SHP77 (cell line): ENCODE measurements at regions not wholly inside any gene's neighbourhood (a gene's known extent, or its start where the extent isn't known, plus 50 kb on each side); places are given as distances from the start of the nearest gene placed in this dataset.

Experiments
- DNase-seq, 2 experiments: peaks; one replicate each; lab custom pipeline; 2025; lab: John Stamatoyannopoulos, UW

DNA sequence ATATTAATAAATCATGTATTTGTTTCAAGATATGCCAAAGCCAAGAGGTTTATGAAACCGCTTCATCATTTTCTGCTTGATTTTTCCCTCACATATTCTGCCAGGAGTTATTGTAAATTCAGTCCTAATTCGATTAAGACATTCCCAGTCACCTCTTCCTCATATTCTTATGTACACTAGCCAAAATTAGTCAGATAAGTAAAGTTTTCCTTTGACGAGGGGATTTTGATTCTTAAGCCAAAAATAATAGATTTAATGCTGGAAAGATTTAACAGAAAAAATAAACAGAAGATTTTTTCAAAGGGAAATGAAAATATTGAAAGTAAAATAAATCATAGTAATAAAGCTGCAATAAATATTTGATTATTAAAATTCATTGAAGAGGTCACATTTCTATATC is 51.0 kb upstream of the VEGFC start:
- DNase-seq: no peak

DNA sequence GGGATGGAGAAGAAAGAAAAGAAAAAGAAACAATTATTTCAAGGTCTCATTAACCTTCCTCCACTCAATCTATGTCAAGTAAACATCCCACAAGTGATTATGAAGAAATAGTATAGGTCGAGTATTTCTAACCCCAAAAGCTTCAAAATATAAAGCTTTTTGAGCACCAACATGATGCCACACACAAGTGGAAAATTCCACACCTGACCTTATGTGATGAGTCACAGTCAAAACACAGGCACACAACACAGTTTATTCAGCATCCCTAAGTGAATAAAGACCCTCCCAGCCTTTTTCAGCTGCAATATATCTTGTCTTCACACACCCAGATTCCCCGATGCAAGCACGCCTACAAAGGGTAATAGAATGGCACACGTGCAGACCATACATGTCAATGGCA is 51.7 kb upstream of the VEGFC start:
- no peak for DNase-seq

DNA sequence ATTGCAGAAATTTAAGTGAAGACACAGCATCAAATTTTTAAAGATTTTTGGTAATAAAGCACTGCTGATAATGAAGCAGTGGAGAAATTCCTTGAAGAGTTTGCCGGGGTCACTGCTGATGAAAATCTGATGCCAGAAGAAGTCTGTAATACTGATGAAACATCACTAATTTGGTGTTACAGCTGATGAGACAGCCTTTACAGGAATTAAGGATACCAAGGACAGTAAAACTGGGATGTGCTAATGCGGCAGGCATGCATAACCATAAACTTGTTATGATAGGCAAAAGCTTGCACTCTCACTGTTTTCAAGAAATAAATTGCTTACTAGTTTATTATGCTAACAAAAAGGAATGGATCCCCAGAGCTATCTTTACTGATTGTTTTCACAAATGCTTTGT is 52.9 kb upstream of the VEGFC start:
- DNase-seq: no peak

DNA sequence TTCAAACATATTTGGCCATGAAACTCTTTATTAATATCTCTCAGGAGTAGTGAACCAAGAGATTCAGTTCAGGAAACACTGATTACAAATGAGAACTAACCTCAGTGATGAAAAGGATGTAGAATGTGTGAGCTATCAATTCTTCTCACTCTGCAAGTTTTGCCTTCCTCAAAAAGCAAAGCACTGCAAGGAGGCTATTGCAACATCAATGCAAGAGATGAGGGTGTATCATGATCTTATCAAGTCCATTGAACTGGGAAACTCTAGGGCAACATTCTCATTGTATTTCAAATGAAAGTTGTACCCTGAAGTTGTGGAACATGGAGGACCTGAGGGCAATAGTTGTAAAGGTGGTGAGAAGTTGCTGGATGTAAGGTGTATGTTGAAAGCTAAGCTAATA is 56.4 kb upstream of the VEGFC start:
- DNase-seq: no peak

DNA sequence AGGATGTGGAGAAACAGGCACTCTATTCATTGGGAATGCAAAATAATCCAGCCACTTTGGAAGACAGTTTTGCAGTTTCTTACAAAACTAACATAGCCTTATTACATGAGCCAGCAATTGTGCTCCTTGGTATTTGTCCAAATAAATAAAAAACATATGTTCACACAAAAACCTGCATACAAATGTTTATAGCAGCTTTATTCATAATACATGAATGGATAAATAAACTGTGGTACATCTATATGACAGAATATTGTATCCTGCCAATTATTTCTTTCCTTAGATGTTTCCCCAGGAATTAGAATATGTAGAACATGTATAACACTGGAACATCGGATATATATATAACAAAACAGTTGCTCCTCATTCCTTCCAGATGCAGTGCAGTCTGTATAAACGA is 57.7 kb upstream of the VEGFC start:
- DNase-seq: no peak

DNA sequence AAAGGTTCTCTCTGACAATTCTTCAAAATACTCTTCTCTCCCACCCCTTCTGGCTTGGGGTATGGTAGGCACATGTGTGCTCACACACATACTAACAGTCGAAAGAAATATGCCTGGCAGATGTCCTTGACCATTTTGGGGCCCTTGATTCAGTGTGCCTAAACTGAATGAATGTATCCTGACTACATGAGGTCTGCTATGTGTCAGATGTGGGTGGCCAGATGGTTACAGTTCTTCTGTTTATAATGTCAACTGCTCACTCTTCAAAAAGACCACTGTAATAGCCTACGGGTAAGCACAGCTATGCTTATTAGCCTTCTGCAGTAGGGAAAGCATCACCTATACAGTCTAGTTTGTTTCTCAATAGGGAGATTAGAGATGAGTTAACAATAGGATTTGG is 63.7 kb upstream of the VEGFC start:
- DNase-seq: no peak

DNA sequence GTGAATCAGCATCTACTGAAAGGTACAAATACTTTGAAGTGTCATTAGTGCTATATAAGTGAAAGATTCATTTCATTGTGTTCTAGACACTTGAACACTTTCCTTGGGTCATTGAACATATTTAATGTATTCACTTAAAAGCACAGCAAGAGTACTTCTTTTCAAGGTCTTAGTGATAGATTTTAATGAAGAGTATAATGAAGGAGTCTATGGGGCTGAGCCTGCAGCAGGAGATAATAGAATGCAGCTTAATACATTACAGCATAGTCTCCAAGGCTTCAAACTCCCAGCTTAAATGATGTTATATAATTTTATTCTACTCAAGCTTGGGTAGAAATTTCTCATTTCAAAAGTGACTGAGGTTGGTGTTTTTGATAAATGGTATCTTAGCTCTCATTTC is 66.1 kb upstream of the VEGFC start:
- DNase-seq: no peak

DNA sequence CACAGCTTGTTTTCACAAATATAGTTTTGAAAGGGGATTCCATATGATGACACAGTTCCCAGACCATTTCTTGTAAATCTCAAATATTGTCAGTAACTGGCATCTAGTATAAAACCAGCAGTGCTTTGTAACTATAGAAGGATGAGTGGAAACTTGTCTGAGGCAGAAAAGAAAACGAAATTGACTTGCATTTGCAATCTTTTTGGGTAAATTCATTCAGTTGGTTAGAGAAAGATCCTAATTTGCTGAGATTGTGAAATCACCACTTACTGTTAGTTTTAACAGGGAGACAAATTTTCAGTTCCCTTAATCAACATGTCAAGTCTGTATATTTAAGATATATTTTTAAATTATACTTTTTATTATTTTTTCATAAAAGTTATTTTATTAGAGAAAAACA is 71.5 kb upstream of the VEGFC start:
- DNase-seq: no peak

DNA sequence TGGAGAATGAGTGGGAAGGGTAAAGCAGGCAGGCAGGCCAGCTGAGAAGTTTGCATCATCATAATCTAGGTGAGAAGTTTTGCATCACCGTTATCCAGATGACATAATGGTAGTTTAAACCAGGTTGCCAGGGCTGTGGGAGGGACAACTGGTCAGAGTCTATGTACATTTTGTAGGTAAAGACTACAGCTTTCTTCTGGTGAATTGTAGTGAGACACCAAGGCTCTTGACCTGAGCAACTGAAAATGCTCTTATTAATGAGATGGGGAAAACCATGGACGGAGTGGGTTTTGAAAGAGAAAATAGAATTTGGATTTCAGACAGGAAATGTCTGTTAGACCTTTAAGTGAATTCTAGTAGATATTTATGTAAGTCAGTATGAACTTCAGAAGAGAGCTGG is 76.0 kb upstream of the VEGFC start:
- no peak for DNase-seq

DNA sequence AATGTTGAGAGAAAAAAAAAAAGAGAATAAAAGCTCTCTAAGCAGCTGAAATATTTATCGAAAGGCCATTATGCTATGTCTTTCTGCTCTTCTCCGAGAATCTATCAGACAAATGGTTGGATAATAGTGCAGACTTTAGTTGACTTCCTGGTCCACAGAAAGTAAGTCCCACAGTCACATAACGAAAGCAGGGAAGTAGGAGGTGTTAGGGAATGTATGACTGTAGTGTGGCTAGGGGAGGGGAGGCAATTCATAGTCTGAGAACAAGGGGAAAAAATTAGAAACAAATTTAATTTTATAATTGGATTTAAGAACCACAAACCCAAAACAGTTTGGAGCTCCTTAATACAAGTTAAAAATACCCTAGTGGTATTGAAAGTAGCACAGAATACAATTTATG is 79.7 kb upstream of the VEGFC start:
- DNase-seq: no peak

DNA sequence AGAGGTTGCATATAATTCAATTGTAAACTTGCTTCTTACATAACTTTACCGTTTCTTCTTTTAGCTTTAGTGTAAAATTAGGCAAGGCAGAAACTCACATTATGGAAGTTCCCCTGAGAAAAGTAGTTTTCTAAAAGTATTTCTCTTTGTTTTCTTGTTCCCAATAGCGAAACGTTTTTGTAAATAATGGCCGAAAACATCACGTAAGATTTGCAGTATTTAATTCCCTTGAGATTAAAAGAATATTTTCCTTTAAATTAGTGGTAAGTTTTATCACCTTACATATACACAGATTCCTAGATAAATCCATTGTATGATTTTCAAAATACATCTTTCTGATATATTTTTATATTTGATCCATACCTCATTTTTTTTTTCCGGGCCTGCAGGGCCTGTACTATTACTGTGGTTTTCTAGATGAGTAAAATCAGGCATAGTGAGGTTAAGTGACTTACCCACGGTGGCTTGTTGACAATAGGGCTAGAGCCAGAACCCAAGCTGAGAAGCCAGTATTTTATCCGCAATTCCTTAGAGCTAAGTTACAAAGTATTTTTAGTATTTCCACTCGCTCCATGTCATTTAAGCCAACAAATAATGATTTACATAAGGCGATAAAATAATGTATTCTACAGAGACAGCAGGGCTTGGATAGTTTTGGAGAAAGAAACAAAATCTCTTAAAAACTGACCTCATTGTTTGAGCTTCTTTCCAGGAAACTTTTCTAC is 82.2 kb upstream of the VEGFC start:
- no peak for DNase-seq

DNA sequence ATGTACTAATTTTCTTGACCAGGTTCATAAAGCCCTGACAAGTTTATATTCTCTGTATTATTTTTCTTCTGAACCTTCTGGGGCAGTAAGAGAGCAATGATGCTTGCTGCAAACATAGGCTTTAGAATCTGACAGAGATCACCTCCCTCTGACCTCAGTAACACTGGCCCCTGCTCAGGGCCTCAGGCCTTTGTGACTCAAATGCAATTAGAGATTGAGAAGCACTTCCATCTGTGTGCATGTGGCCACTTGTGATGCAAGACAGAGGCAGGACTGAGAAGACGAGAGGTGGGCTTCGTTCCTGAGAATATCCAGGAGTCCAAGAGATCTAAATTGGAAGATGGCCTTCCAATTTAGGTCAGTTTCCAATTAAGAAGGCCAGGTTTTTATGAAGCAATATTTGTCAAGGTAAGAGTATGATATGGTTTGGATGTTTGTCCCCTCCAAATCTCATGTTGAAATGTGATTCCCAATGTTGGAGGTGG is 82.8 kb upstream of the VEGFC start:
- DNase-seq: no peak

DNA sequence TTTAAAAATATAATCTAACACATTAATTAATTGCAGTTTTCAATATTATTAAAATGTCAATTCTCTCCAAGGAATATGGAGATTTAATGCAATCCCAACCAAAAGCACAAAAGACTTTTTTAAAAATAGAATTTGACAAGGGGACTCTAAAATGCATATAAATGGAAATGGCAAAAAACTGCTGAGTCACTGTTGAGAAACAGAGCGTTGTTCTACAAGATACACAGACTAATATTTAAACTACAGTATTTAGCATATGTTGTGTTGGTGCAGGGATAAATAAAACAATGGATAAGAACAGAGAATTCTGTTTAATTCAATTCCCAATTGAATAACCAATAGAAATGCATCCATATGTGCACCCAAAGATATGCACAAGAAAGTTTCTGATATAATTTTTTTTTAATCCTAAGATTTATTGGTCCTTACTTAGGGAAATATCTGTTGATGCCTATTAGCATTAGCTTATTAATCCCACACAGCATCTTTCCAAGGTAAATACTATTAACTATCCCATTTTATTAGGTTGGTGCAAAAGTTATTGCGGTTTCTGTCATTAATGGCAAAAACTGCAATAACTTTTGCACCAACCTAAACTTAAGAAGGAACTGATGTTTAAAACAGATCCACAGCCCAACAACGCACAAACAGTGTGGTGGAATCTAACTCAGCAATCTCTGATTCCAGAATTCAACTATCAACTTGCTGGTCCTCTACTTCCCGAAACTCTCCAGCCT is 86.8 kb upstream of the VEGFC start:
- DNase-seq: no peak

DNA sequence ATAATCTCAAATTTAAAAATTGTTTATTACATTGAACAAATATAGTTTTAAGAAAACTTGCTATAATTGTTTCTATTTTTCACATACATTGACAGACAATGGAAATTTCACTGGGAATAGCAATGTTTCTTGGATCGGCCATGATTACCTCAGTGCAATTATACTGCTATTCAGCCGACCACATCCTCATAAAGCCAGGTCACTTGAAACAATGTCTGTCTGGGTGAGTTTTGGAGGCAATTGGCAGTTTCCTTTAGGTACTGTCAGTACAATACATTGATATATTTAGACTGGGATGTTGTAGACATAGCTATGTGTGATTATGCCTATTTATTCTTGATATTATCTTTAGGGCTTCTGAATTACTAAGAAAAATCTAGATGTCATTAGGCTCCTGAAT is 89.5 kb upstream of the VEGFC start:
- no peak for DNase-seq

DNA sequence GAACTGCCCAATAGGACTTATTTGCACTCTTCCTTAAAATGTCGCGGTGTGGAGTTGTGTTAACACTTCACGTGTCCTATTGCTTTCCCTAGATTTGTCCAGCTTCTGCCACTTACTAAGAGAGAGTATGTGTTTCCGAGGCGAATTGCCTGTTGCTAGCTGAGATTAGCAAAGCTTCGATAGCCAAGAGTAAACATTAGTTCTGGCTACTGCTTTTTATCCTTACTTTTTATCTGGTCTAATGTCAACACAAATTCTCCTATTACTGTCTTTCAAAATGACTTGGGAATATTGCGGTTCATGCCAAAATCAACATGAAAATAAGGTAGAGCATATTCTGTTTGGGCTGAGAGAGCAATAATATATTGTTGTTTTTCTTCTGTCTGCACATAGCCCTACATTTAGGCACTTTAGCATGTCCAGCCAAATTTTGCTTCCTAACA is 90.4 kb upstream of the VEGFC start:
- DNase-seq: no peak

DNA sequence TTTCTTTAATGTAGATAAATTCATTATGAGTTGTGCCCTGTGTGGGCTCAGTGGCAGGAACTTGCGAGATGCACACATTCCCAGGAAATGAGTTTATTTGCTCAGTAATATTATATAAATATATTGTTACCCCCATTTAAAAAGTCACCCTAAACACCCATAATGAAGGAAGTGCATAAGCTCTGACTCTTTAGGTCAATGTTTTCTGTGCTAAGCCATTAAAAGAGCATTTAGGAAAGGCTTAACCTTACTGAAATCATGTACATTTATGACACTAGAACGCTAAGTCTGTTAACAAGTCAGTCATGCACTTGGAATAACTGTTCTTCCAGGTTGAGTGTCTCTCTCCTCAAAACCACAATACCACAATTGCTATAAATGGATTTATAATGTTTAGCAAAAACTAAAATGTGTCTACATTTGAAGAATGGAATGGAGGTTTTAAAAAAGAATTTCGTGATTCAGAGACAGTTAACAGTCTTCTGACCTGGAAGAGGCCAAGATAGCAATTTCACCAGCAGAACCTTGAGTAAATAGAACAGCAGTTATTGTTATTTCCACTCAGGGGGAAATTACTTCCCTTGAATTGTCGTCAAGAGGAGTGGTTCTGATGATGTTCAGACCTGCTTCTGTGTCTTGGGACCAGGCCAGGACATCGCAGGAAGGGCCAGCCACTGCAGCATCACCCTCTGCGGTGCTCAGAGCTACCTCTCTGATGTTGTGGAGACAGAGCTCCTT is 91.1 kb upstream of the VEGFC start:
- DNase-seq: no peak

DNA sequence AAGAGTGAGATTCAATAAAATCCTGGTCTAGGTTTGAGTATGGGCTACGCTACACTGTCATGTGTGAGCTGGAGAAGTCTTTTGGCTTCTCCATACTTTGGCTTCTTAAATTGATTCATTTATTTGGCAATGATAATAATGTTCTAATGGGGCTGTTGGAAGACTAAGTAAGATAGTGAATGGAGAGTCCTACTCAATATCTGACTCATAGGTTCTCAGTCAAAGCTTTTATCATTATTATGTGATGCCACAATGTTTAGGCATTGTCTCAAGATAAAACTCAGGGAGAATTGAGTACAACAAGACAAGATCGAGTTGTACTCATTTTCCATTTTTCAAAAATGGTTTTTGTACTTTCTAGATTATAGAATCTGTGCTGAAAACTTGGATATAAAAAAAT is 92.5 kb upstream of the VEGFC start:
- DNase-seq: no peak

DNA sequence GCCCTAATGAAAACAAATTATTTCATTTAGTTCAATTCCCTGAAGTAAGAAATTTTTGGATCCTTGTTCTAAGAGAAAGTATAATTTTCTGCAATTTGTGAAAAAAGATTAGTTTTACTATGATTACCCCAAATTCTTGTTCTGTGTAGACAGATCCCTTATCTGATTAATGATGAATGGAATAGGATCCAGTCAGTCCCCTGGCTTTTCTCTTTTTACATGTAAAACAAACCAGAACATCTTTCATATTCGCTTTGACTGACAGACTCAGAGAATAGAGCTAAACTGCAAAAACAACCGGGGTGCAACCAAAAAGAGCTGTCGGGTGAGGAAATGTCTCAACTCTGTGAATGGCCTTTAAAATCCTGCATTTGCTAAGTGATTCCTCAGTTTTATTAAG is 93.4 kb upstream of the VEGFC start:
- no peak for DNase-seq

DNA sequence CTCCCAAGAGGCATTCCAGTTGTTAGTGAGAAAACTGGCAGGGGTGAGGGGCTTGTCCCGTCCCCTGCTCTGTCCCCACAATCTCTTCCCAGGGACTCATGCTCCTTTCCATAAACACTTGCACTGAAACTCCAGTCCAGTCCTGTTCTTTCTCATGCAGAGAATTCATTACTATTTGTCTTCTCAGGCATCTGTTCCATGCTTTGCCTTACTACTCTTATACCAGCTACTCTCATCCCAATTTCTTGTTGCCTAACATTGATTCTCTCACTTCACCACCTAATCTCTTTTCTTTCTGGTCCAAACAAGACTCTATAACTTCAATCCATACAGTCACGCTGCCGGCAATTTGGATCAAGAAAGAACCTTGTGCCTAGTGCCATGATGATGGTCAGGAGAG is 97.1 kb upstream of the VEGFC start:
- no peak for DNase-seq

DNA sequence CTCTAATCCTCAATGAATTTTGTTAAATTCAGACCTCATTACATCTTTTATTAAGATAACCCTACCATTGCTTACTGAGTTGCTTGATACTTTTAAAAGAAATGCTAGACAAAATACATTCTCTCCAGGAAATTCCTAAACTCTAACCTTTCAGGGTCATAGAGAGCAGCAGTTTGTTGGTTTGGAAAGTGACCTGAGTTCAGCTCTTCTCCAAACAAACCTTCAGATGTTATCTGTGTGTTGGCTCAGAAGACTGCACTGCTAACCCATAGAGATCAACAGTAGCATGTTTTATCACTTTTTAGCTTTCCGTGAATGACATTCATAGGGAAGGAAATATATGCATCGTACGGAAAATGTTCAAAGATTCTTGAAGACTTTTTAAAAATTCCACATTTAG is 101.8 kb upstream of the VEGFC start:
- no peak for DNase-seq

DNA sequence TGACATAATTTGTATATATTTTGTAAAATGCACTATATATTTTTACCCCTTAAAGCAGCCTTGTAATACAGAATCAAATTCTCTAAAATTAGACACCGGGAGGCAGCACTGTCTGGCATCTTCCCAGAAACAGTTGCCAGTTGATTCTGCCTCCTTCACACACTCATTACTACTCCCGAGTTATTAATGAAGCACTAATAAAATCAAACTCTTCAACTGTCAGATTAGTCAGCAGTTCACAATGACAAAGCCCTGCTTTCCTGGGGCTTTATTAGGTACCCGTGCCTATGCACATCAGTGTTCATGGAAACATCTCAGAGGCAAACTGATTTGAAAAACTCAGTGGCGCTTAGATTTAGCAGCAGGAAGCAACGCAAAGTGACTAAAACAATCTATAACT is 103.5 kb upstream of the VEGFC start:
- DNase-seq: no peak

DNA sequence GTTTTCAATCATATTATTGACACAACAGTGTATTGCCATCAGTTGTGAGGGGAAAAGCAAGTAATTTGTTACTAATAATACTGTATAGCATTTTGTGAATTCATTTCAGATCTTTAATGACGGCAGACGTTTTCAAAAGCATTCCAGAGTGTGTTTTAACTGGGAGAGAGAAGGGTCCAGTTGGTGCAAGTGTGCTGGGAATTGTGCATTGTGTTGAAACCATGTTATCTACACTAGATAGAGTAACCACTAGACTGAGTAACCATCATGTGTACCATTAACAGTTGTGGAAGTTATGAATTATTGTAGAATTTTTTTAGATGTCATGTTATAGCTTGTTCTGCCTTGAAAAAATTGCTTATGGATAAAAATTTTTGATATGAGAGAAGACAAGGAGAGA is 104.5 kb upstream of the VEGFC start:
- DNase-seq: no peak

DNA sequence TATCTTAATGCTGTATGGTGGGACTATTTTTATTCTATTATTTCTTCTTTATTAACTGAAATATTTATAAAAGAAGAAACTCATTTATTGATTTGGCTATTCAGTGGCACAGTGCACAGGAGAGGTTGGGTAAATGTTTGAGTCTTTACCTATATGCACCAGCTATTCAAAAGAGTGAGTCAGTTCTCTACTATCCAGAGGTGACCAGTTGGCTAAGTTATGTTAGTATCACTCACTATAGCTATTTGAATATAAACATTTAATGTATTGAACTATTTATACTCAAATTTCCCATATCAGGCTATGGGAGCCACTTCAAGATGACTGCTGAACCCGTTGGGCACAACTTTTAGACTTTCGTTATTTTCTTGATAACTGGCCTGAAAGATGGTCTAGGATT is 106.1 kb upstream of the VEGFC start:
- no peak for DNase-seq
